Keratinocyte (primary cell): ENCODE measurements at regions not wholly inside any gene's neighbourhood (a gene's known extent, or its start where the extent isn't known, plus 50 kb on each side); places are given as distances from the start of the nearest gene placed in this dataset.

Experiments
- CTCF ChIP-seq, 3 experiments: IDR thresholded peaks in 1 of 3; conservative IDR thresholded peaks in 1 of 3; optimal IDR thresholded peaks in 1 of 3; 2 replicates in 2 of 3; 3 replicates in 1 of 3; pipeline versions ENCODE3 to v1.5.1; 2011; ENCODE audit warnings: low read length in 3 of 3, mild to moderate bottlenecking in 3 of 3, moderate library complexity in 2 of 3, control low read depth in 1 of 3, inconsistent platforms in 1 of 3; ENCODE audit not compliant: insufficient read depth in 2 of 3; ENCODE audit errors: extremely low read depth in 1 of 3
- EZH2 ChIP-seq: IDR thresholded peaks from one replicate; pipeline ENCODE4 v1.6.1; 2012; ENCODE audit warnings: inconsistent platforms, mild to moderate bottlenecking, low read length, moderate library complexity

GRCh38 chr6:104087765-104088164, 772.0 kb downstream of the HACE1 start:
- TF ChIP-seq CTCF (optimal IDR thresholded peaks at IDR 0.05 in 1 of 3, IDR thresholded peaks at IDR 0.05 in 1 of 3, conservative IDR thresholded peaks at IDR 0.05 in 1 of 3; ENCODE audit: extremely low read depth in 1 of 3, insufficient read depth in 2 of 3, low read length in 3 of 3) (no peak), EZH2 (no peak)
